ENCODE measurements at regions not wholly inside any gene's neighbourhood (a gene's known extent, or its start where the extent isn't known, plus 50 kb on each side); places are given as distances from the start of the nearest gene placed in this dataset.

- TF ChIP-seq POLR2A (IDR thresholded peaks at IDR 0.05; ENCODE audit: low read depth, low read length) (no peak), POLR2AphosphoS5 (IDR thresholded peaks at IDR 0.05; ENCODE audit: low read depth, low read length) (no peak), TAF1 (IDR thresholded peaks at IDR 0.05; ENCODE audit: low read depth, low read length) (no peak)
These were observed 55.7 kb upstream of the MAP3K1 start for GRCh38 chr5:56759521-56760216.

All from GM12891 (cell line).